ENCODE measurements at regions not wholly inside any gene's neighbourhood (a gene's known extent, or its start where the extent isn't known, plus 50 kb on each side); places are given as distances from the start of the nearest gene placed in this dataset.

DNA sequence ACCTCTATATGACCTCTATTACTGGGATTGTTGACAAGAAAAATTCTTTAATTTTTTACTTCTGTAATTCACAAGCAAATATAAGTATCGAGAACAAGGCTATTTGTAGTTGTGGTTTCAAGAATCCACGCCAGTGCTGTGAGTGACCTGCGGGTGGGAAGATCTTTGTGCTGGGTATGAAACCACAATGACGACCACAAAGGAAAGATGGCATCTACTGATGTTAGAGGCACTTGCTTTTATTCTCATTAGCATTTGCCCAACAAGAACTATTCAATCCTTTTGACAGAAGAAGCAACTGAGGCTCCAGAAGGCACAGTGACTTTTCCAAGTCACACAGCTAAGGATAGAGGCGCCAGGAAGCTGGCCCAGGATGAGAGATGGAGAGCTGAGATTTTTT lies 1054.9 kb downstream of the TBC1D22A start:
- DNase-seq: no peak
- H3K36me3 ChIP-seq: no peaks in the 10 kb centered on the region
- TF ChIP-seq EP300 (IDR thresholded peaks at IDR 0.05): no peak
- TF ChIP-seq POLR2A (IDR thresholded peaks at IDR 0.05): no peak
- no peak for TF ChIP-seq CTCF (IDR thresholded peaks at IDR 0.05)
- no peak for TF ChIP-seq POLR2AphosphoS5 (IDR thresholded peaks at IDR 0.05)
- H3K4me3 ChIP-seq: no peak overlapping the region
- 79 to 90% (median 87%) methylated on average over 5 of the region's 5 CpGs for WGBS, 5 donors
- intact Hi-C loops (cut with DNase I; ENCODE audit: low total_unique reads): no loop called here
- no peak overlapping the region for H3K27ac ChIP-seq
- H3K27me3 ChIP-seq: peaks cover 0 to 6% (median 0%) of the 10 kb centered on the region in 3 donors
- H3K4me1 ChIP-seq: no peaks in the 10 kb centered on the region
- H3K9me3 ChIP-seq: peaks cover 0 to 12% (median 6%) of the 10 kb centered on the region in 4 donors

GRCh38 chr22:47816863-47817210 lies 1054.4 kb downstream of the TBC1D22A start:
- Histone ChIP-seq H3K27ac (no peak overlapping the region), H3K4me1 (no peaks in the 10 kb centered on the region), H3K36me3 (no peaks in the 10 kb centered on the region), H3K4me3 (no peak overlapping the region), H3K27me3 (peaks cover 0 to 6% (median 0%) of the 10 kb centered on the region in 3 donors), H3K9me3 (peaks cover 0 to 12% (median 6%) of the 10 kb centered on the region in 4 donors)
- intact Hi-C loops (cut with DNase I; ENCODE audit: low total_unique reads): no loop called here
- no peak for DNase-seq
- 68 to 85% (median 78%) methylated on average over 9 of the region's 9 CpGs for WGBS, 5 donors
- TF ChIP-seq CTCF (IDR thresholded peaks at IDR 0.05) (no peak), POLR2AphosphoS5 (IDR thresholded peaks at IDR 0.05) (no peak), POLR2A (IDR thresholded peaks at IDR 0.05) (no peak), EP300 (IDR thresholded peaks at IDR 0.05) (no peak)

DNA sequence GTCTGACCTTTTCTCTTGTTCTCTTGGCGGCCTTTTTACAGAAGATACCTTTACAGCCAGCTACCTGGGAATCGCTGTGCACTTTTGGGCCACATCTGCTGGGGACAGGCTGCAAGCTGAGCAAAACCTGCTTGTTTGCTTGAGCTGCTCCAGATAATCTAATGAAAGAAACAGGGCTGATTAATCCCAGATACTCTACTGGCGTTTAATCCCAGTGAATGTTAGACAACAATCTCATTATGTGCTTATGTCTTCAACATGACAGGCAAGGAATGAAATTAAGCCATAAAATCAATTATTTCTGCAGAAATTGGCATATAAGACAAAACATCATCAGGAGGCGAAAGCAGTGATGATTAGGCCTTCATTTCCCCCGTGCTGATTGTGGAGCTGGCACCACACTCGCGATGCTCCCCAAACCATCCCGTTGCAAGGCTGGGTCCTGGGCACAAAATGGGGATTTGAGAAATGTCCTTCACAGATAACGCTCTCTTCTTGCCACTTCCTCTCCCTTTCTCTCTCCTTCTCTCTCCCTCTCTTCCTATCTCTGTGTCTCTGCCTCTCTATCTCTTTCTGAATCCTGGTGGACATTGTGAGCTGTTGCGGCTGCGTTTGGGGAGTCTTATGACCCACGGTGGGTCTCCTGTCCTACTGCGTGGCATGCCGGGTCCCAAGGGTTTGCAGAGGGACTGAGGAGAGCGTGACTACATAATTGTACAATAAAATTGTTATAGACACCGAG lies 1053.8 kb downstream of the TBC1D22A start:
- Histone ChIP-seq H3K4me3 (no peak overlapping the region), H3K9me3 (peaks cover 0 to 12% (median 5%) of the 10 kb centered on the region in 4 donors), H3K4me1 (no peaks in the 10 kb centered on the region), H3K27ac (no peak overlapping the region), H3K36me3 (no peaks in the 10 kb centered on the region), H3K27me3 (peaks cover 0 to 8% (median 0%) of the 10 kb centered on the region in 3 donors)
- 79 to 89% (median 85%) methylated on average over 16 of the region's 16 CpGs for WGBS, 5 donors
- TF ChIP-seq EP300 (IDR thresholded peaks at IDR 0.05) (no peak), POLR2A (IDR thresholded peaks at IDR 0.05) (no peak), CTCF (IDR thresholded peaks at IDR 0.05) (no peak), POLR2AphosphoS5 (IDR thresholded peaks at IDR 0.05) (no peak)
- no peak for DNase-seq
- intact Hi-C loops (cut with DNase I; ENCODE audit: low total_unique reads): no loop called here

- H3K4me3 ChIP-seq: no peak overlapping the region
- H3K36me3 ChIP-seq: no peaks in the 10 kb centered on the region
- peaks cover 0 to 19% (median 3%) of the 10 kb centered on the region in 3 donors for H3K27me3 ChIP-seq
- no peak for DNase-seq
- intact Hi-C loops (cut with DNase I; ENCODE audit: low total_unique reads): no loop called here
- 70 to 100% (median 95%) methylated on average over 1 of the region's 1 CpG for WGBS, 5 donors
- no peak overlapping the region for H3K27ac ChIP-seq
- peaks cover 0 to 6% (median 0%) of the 10 kb centered on the region in 4 donors for H3K9me3 ChIP-seq
- H3K4me1 ChIP-seq: no peaks in the 10 kb centered on the region
- TF ChIP-seq POLR2A (IDR thresholded peaks at IDR 0.05): no peak
- no peak for TF ChIP-seq CTCF (IDR thresholded peaks at IDR 0.05)
- TF ChIP-seq POLR2AphosphoS5 (IDR thresholded peaks at IDR 0.05): no peak
- TF ChIP-seq EP300 (IDR thresholded peaks at IDR 0.05): no peak
These were observed 1052.0 kb downstream of the TBC1D22A start for GRCh38 chr22:47814474-47814873.
